ENCODE measurements at regions not wholly inside any gene's neighbourhood (a gene's known extent, or its start where the extent isn't known, plus 50 kb on each side); places are given as distances from the start of the nearest gene placed in this dataset.

DNA sequence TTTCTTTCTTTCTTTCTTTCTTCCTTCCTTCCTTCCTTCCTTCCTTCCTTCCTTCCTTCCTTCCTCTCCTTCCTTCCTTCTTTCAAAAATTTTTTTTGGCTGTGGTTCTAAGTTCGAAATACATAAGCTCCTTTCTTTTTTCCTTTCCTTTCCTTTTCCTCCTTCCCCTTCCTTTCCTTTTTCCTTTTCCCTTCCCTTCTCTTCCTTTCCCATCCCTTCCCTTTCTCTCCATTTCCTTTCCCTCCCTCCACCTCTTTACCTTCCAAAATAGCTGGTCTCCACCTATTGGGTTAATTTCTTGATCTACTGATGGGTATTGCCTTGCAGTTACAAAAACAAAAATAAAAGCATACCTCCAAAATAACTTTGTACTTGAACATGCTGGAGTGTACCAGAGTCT is 73.4 kb upstream of the GPRIN3 start:
- DNase-seq (ENCODE audit: extremely low spot score, insufficient read length, low read depth) (no peak), FAIRE-seq (no peak)

DNA sequence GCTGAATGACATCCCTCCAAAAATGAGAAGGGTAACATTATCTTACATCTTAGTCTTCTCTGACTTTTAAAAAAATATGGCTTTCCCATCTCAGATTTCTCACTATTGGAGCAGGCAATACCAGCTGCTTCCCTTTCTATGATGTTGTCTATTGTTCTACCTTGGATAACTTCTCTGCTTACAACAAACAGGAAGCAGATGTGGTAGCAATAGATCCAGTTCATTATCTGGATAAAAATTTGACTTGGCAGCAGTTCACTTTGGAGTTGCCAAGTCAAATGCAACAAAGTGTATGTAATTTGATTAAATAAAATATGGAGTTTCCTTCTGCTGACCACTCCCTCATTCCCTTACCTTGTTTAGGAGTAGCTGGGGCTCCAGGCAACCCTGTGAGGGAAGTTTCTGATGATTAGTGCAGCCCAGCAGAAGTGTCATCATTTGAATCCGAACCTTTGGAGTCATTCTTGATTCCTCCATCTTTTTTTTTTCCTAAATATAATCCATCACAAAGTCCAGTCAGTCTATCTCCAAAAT is 72.0 kb upstream of the GPRIN3 start:
- no peak for FAIRE-seq
- DNase-seq (ENCODE audit: extremely low spot score, insufficient read length, low read depth): no peak

DNA sequence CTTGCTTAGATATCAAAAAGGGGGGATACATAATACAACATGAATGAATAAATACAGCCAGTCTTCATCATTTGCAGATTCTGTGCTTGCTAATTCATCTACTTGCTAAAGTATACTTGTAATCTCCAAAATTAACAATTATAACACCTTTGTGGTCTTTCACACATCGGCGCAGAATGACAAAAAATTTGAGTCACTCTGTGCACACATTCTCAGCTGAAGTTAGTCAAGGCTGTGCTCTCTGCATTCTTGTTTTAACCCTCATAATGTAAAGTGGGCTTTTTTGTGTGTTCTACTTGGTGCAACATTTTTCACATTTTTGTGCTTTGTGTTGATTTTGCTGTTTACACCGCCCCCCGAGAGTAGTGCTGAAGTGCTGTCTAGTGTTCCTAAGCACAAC is 65.8 kb upstream of the GPRIN3 start:
- DNase-seq (ENCODE audit: extremely low spot score, insufficient read length, low read depth) (no peak), FAIRE-seq (no peak)

- FAIRE-seq: no peak
These were observed 64.0 kb upstream of the GPRIN3 start for GRCh38 chr4:89371614-89372013.

DNA sequence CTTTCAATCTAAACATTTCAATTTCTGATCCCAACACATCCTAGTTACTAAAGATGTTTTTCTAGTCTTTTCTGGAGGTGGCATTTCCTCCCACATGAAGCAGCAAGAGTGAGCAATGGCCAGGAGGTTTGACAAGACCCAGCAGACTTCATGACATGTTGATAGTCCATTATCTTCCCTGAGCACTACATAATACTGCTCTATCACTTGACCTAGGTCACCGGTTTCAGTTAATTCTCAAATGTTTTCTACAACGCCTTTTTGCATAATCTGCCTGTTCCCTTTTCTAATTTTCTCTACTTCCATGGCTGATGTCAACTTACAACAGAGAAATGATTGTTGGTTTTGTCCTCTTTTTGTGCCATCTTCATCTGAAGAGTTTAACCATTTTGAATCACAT is 62.0 kb upstream of the GPRIN3 start:
- DNase-seq (ENCODE audit: extremely low spot score, insufficient read length, low read depth): no peak
- no peak for FAIRE-seq

More at GRCh38 chr4:89371614-89372013, 64.0 kb upstream of the GPRIN3 start:
- no peak for DNase-seq (ENCODE audit: extremely low spot score, insufficient read length, low read depth)

GRCh38 chr4:89368861-89369260 is 61.3 kb upstream of the GPRIN3 start:
- FAIRE-seq (no peak), DNase-seq (ENCODE audit: extremely low spot score, insufficient read length, low read depth) (no peak)

GRCh38 chr4:89365776-89366175 is 58.2 kb upstream of the GPRIN3 start:
- DNase-seq (ENCODE audit: extremely low spot score, insufficient read length, low read depth) (no peak), FAIRE-seq (no peak)

DNA sequence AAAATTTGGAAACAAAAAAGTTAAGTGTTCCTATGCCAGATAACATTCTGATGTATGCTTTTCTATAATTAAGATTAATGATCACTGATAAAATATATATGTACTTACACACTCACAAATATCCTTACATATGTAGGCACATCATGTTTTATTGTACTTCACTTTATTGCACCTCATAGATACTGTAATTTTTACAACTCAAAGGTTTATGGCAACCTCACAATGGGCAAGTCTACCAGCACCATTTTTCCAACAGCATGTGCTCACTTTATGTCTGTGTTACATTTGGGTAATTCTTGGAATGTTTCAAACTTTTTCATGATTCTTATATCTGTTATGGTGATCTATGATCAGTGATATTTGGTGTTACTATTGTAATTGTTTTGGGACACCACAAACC is 57.8 kb upstream of the GPRIN3 start:
- DNase-seq (ENCODE audit: extremely low spot score, insufficient read length, low read depth): no peak
- no peak for FAIRE-seq

DNA sequence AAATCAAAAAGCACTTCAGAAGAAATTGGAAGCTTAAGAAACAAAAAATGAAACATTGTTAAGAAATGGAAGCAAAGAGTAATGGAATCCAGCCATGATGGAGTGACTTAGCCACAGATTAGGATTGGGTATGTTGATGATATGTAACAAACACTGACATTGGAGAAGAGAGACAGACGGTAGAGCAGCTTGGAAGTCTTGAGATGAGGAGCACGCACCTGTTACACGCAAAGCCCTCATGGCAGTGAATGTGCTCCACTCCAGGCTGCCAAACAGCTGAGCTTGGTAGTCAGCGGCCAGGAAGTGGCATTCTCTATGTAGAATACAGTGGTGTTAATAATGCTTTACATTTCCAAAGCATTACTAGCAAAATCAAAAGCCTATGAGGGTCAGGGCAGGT is 56.9 kb upstream of the GPRIN3 start:
- no peak for DNase-seq (ENCODE audit: extremely low spot score, insufficient read length, low read depth)
- no peak for FAIRE-seq

DNA sequence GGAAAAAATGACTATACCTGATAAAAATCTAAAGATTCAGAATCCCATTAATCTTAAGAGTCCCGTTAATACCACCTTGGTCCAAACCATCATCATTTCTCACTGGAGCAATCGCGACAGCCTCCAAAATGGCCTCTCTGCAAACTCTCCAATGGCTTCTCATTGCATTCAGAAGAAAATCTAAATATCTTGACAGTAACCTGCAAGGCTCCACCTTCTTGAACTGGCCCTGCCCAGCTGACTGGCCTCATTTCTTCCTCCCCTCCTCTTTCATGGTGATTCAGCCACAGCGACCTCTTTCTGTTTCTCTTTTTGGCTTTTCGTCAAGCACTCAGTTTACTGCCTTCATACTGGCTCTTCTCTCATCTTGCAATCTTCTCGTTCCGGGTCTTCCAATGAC is 56.2 kb upstream of the GPRIN3 start:
- FAIRE-seq: no peak
- no peak for DNase-seq (ENCODE audit: extremely low spot score, insufficient read length, low read depth)

- no peak for DNase-seq (ENCODE audit: extremely low spot score, insufficient read length, low read depth)
- no peak for FAIRE-seq
These were observed 51.5 kb upstream of the GPRIN3 start for GRCh38 chr4:89358935-89359638.

- FAIRE-seq (no peak), DNase-seq (ENCODE audit: extremely low spot score, insufficient read length, low read depth) (no peak)
These were observed 50.2 kb upstream of the GPRIN3 start for GRCh38 chr4:89357787-89358186.
